ENCODE measurements at regions not wholly inside any gene's neighbourhood (a gene's known extent, or its start where the extent isn't known, plus 50 kb on each side); places are given as distances from the start of the nearest gene placed in this dataset.
"Not testable (repeated sequence)": the region's sequence is repeated elsewhere in the genome, so short reads cannot be mapped to it uniquely, and the experiment has no call there.

DNA sequence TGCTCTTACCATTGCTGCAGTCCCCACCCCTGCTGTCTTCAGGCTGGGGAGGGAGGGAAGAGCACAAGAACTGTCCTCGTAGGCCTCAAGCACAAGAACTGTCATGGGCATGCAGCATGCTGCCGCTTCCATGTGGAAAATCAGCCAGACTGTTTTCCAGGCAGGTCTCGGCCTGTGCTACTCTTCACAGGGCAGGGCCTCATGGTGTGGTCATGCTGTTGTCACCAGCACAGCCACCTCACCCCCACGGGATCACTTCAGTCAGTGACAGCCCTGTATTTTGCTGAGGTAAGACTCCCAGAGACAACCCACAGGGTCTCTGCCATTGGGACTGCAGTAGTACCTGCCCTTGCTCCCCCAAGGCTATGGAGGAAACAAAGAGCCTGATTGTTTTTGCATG is 205.3 kb downstream of the NAP1L3 start:
- H3K4me3 ChIP-seq (ENCODE audit: severe bottlenecking), result no peak overlapping the region
- H3K36me3 ChIP-seq (ENCODE audit: low read depth), result no peaks in the 10 kb centered on the region
- no peaks in the 10 kb centered on the region for H3K4me1 ChIP-seq (ENCODE audit: insufficient read depth, poor library complexity, severe bottlenecking)
- no peak for DNase-seq (ENCODE audit: low spot score)
- H3K27ac ChIP-seq (ENCODE audit: poor library complexity, severe bottlenecking), result no peak overlapping the region
- H3K27me3 ChIP-seq (ENCODE audit: insufficient read depth, poor library complexity, severe bottlenecking), result no peaks in the 10 kb centered on the region
- TF ChIP-seq, protein P1, sequence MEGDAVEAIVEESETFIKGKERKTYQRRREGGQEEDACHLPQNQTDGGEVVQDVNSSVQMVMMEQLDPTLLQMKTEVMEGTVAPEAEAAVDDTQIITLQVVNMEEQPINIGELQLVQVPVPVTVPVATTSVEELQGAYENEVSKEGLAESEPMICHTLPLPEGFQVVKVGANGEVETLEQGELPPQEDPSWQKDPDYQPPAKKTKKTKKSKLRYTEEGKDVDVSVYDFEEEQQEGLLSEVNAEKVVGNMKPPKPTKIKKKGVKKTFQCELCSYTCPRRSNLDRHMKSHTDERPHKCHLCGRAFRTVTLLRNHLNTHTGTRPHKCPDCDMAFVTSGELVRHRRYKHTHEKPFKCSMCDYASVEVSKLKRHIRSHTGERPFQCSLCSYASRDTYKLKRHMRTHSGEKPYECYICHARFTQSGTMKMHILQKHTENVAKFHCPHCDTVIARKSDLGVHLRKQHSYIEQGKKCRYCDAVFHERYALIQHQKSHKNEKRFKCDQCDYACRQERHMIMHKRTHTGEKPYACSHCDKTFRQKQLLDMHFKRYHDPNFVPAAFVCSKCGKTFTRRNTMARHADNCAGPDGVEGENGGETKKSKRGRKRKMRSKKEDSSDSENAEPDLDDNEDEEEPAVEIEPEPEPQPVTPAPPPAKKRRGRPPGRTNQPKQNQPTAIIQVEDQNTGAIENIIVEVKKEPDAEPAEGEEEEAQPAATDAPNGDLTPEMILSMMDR (IDR thresholded peaks at IDR 0.05; ENCODE audit: poor library complexity, severe bottlenecking), result no peak
- H3K9me3 ChIP-seq (ENCODE audit: severe bottlenecking), result no peaks in the 10 kb centered on the region
- ATAC-seq (ENCODE audit: low read depth), result no peak

DNA sequence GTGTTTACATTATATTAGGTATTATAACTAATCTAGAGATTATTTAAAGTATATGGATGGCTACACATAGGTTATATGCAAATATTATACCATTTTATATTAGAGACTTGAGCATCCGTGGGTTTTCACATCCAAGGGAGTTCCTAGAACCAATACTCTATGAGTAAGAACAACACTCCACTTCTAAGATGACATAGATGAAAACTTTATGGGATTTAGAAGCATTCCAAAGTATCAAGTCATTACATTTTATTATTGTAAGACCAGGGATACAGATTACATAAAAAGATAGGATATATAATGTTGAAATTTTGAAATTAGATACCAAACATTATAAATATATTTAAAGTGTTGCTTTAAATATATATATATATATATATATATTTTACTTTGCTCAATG is 207.0 kb downstream of the NAP1L3 start:
- no peaks in the 10 kb centered on the region for H3K36me3 ChIP-seq (ENCODE audit: low read depth)
- H3K27me3 ChIP-seq (ENCODE audit: insufficient read depth, poor library complexity, severe bottlenecking), result no peaks in the 10 kb centered on the region
- DNase-seq (ENCODE audit: low spot score), result no peak
- H3K9me3 ChIP-seq (ENCODE audit: severe bottlenecking), result no peaks in the 10 kb centered on the region
- H3K4me3 ChIP-seq (ENCODE audit: severe bottlenecking), result no peak overlapping the region
- H3K27ac ChIP-seq (ENCODE audit: poor library complexity, severe bottlenecking), result no peak overlapping the region
- no peaks in the 10 kb centered on the region for H3K4me1 ChIP-seq (ENCODE audit: insufficient read depth, poor library complexity, severe bottlenecking)
- no peak for ATAC-seq (ENCODE audit: low read depth)
- TF ChIP-seq, protein P1 (IDR thresholded peaks at IDR 0.05; ENCODE audit: poor library complexity, severe bottlenecking), result no peak

DNA sequence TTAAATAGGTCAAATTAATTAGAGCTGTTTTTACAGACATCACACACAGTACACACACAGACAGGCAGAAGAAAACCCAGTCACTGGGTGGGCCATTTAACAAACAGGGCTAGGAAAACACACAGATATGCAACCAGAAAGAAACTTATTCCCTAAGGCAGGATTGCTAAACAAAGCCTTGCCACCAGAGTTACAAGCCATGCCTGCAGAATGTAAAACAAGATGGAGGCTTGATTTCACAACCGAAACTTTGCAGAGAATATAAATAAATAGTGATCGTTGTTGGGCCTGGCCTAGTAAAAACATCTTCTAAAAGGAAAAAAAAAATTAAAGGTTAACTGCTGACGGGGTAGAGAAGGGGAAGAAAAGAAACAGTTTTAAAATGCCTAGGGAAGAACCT is 212.3 kb downstream of the NAP1L3 start:
- TF ChIP-seq, protein P1 (IDR thresholded peaks at IDR 0.05; ENCODE audit: poor library complexity, severe bottlenecking), result no peak
- no peak overlapping the region for H3K27ac ChIP-seq (ENCODE audit: poor library complexity, severe bottlenecking)
- no peaks in the 10 kb centered on the region for H3K36me3 ChIP-seq (ENCODE audit: low read depth)
- no peak for ATAC-seq (ENCODE audit: low read depth)
- H3K9me3 ChIP-seq (ENCODE audit: severe bottlenecking), result no peaks in the 10 kb centered on the region
- no peak overlapping the region for H3K4me3 ChIP-seq (ENCODE audit: severe bottlenecking)
- no peaks in the 10 kb centered on the region for H3K4me1 ChIP-seq (ENCODE audit: insufficient read depth, poor library complexity, severe bottlenecking)
- no peak for DNase-seq (ENCODE audit: low spot score)
- H3K27me3 ChIP-seq (ENCODE audit: insufficient read depth, poor library complexity, severe bottlenecking), result no peaks in the 10 kb centered on the region

DNA sequence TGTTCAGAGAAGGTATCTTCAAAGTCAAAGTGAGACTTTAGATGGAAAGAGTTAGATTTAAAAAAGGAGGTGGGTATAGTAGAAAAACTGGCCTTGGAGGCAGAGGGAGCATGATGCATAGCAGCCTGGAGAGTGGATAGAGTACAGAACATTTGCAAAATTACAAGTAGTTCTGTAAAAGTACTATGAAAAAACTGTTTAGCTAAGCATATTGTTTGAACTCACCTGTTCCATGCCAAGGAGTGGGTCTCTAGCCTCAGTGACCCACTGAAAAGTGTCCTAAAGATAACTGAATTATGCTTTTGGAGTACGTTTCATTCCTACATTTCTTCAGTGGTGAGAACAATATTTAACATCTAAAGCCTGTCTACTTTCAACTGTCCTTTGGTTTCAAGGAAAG is 218.9 kb downstream of the NAP1L3 start:
- ATAC-seq (ENCODE audit: low read depth) (no peak), DNase-seq (ENCODE audit: low spot score) (no peak)

DNA sequence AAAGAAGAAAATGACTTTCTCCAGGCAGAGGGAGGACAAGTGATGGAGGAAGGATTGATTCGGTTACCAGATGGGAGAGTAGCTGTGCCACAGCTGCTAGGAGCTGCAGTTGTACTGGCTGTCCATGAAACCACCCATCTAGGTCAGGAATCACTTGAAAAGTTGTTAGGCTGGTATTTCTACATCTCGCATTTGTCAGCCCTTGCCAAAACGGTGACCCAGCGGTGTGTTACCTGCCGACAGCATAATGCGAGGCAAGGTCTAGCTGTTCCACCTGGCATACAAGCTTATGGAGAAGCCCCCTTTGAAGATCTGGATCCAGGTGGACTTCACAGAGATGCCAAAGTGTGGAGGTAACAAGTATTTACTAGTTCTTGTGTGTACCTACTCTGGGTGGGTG is 238.7 kb downstream of the NAP1L3 start:
- H3K27me3 ChIP-seq (ENCODE audit: insufficient read depth, poor library complexity, severe bottlenecking), result not testable (repeated sequence)

More for the DNA sequence above, 218.9 kb downstream of the NAP1L3 start:
- Histone ChIP-seq H3K4me1 (ENCODE audit: insufficient read depth, poor library complexity, severe bottlenecking) (no peaks in the 10 kb centered on the region), H3K9me3 (ENCODE audit: severe bottlenecking) (no peaks in the 10 kb centered on the region), H3K36me3 (ENCODE audit: low read depth) (no peaks in the 10 kb centered on the region), H3K27me3 (ENCODE audit: insufficient read depth, poor library complexity, severe bottlenecking) (no peaks in the 10 kb centered on the region), H3K27ac (ENCODE audit: poor library complexity, severe bottlenecking) (no peak overlapping the region), H3K4me3 (ENCODE audit: severe bottlenecking) (no peak overlapping the region)
- TF ChIP-seq, protein P1 (IDR thresholded peaks at IDR 0.05; ENCODE audit: poor library complexity, severe bottlenecking), result no peak

More for the DNA sequence above, 238.7 kb downstream of the NAP1L3 start:
- H3K4me1 ChIP-seq (ENCODE audit: insufficient read depth, poor library complexity, severe bottlenecking); H3K4me3 ChIP-seq (ENCODE audit: severe bottlenecking); H3K36me3 ChIP-seq (ENCODE audit: low read depth); H3K27ac ChIP-seq (ENCODE audit: poor library complexity, severe bottlenecking); H3K9me3 ChIP-seq (ENCODE audit: severe bottlenecking); ATAC-seq (ENCODE audit: low read depth); DNase-seq (ENCODE audit: low spot score): not testable (repeated sequence)

Measured in RWPE2 (cell line).